ENCODE measurements at regions not wholly inside any gene's neighbourhood (a gene's known extent, or its start where the extent isn't known, plus 50 kb on each side); places are given as distances from the start of the nearest gene placed in this dataset.

DNA sequence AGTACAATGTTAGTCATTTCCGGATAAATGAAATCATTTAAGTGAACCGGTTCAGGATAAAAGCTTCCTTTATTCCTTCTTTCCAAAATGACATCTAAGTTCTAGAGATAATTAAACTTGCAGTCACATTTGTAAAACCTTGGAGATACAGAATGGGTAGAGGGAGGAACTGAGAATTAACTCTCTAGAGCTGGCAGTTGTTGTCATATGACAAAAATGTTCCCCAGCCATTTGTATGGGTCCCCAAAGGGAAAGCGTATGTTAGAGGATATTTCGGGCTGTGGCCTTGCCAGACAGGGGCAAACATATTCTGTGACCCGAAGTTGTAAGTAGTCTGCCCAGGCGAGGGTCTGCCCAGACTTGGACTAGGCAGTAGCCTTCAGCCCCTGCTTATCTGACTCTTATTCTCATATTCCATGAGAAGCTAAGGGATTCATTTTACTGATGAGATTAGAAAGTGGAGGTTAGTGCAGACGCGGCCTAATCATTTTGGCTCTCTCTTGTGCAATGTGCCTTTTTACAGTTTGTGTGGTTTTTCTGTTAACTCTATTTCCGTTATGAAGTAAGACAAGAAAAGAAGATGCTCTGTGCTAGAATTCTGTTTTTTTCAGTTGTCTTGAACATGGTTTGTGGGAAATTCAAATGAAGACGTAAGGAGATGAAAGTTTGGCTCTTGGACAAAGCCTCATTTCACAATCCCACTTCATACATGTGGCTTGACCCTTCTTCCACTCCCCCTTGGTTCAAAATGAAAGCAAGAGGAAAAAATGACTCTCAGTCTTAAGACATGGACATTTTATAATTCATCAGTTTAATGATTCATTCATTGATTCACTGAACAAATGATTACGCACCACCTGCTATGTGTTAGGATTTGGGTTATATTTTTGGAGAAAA lies 2394.2 kb upstream of the AGA start:
- TF ChIP-seq POLR2A (IDR thresholded peaks at IDR 0.05) (no peak), CTCF (IDR thresholded peaks at IDR 0.05 in 4 of 5, conservative IDR thresholded peaks at IDR 0.05 in 1 of 5) (no peak)

Data from gastrocnemius medialis (tissue), 4 donors.